Keratinocyte (primary cell): ENCODE measurements at regions not wholly inside any gene's neighbourhood (a gene's known extent, or its start where the extent isn't known, plus 50 kb on each side); places are given as distances from the start of the nearest gene placed in this dataset.

Source experiments
- EZH2 ChIP-seq: IDR thresholded peaks from one replicate; pipeline ENCODE4 v1.6.1; 2012; ENCODE audit warnings: inconsistent platforms, mild to moderate bottlenecking, low read length, moderate library complexity
- TF ChIP-seq, protein P1 (sequence below), 3 experiments: IDR thresholded peaks in 1 of 3; conservative IDR thresholded peaks in 1 of 3; optimal IDR thresholded peaks in 1 of 3; 2 replicates in 2 of 3; 3 replicates in 1 of 3; pipeline versions ENCODE3 to v1.5.1; 2011; ENCODE audit warnings: low read length in 3 of 3, mild to moderate bottlenecking in 3 of 3, moderate library complexity in 2 of 3, control low read depth in 1 of 3, inconsistent platforms in 1 of 3; ENCODE audit not compliant: insufficient read depth in 2 of 3; ENCODE audit errors: extremely low read depth in 1 of 3

DNA sequence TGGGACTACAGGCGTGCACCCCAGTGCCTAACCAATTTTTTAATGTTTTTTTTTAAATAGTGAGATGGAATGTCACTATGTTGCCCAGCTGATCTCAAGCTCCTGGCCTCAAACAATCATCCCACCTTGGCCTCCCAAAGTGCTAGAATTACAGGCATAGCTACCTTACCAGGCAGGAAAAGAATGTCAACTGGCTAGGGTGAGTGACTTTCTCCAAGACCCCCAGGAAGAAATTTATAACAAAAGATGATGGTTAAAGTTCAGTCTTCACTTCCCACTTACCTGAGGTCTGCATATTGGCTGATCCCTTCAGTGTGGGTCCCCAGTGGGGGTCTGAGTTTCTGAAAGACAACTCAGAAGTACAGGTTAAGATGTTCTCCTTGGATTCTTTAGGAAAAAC is 893.0 kb downstream of the UQCRFS1 start:
- TF ChIP-seq, protein P1, sequence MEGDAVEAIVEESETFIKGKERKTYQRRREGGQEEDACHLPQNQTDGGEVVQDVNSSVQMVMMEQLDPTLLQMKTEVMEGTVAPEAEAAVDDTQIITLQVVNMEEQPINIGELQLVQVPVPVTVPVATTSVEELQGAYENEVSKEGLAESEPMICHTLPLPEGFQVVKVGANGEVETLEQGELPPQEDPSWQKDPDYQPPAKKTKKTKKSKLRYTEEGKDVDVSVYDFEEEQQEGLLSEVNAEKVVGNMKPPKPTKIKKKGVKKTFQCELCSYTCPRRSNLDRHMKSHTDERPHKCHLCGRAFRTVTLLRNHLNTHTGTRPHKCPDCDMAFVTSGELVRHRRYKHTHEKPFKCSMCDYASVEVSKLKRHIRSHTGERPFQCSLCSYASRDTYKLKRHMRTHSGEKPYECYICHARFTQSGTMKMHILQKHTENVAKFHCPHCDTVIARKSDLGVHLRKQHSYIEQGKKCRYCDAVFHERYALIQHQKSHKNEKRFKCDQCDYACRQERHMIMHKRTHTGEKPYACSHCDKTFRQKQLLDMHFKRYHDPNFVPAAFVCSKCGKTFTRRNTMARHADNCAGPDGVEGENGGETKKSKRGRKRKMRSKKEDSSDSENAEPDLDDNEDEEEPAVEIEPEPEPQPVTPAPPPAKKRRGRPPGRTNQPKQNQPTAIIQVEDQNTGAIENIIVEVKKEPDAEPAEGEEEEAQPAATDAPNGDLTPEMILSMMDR (optimal IDR thresholded peaks at IDR 0.05 in 1 of 3, IDR thresholded peaks at IDR 0.05 in 1 of 3, conservative IDR thresholded peaks at IDR 0.05 in 1 of 3; ENCODE audit: extremely low read depth in 1 of 3, insufficient read depth in 2 of 3, low read length in 3 of 3) = no peak
- no peak for TF ChIP-seq EZH2
